GM06990 (cell line): ENCODE measurements at regions not wholly inside any gene's neighbourhood (a gene's known extent, or its start where the extent isn't known, plus 50 kb on each side); places are given as distances from the start of the nearest gene placed in this dataset.

Experiments used
- DNase-seq: peaks from one replicate; pipeline ENCODE4 v3.0.0-alpha.2; 2011; ENCODE audit not compliant: insufficient read length; ENCODE audit errors: extremely low read depth
- H3K27me3 ChIP-seq: replicated peaks from 2 replicates; pipeline ENCODE4 v1.6.0; 2011; ENCODE audit warnings: low read length; ENCODE audit not compliant: control insufficient read depth, insufficient read depth
- H3K36me3 ChIP-seq: 2 replicates; pipeline ENCODE4 v1.5.1; 2011; ENCODE audit warnings: low read length; ENCODE audit not compliant: control insufficient read depth, insufficient read depth
- H3K4me3 ChIP-seq: replicated peaks from 2 replicates; pipeline ENCODE4 v1.5.1; 2011; ENCODE audit warnings: low read depth, mild to moderate bottlenecking, control low read depth, low read length
- CTCF ChIP-seq: IDR thresholded peaks from 2 replicates; pipeline ENCODE4 v1.5.1; 2011; ENCODE audit warnings: low read length, control low read depth, mild to moderate bottlenecking, inconsistent platforms; ENCODE audit not compliant: insufficient read depth, poor library complexity, severe bottlenecking

GRCh38 chr3:73883497-73883896, 258.8 kb upstream of the PDZRN3 start:
- H3K36me3 ChIP-seq: no peaks in the 10 kb centered on the region
- DNase-seq: no peak

GRCh38 chr3:73874606-73875369, 250.0 kb upstream of the PDZRN3 start:
- no peak for TF ChIP-seq CTCF
- H3K4me3 ChIP-seq: no peak overlapping the region
- DNase-seq: no peak
- H3K36me3 ChIP-seq: no peaks in the 10 kb centered on the region
- H3K27me3 ChIP-seq: no peaks in the 10 kb centered on the region

More at GRCh38 chr3:73883497-73883896, 258.8 kb upstream of the PDZRN3 start:
- no peak overlapping the region for H3K4me3 ChIP-seq
- no peaks in the 10 kb centered on the region for H3K27me3 ChIP-seq
- no peak for TF ChIP-seq CTCF

GRCh38 chr3:73874161-73874560, 249.4 kb upstream of the PDZRN3 start:
- H3K36me3 ChIP-seq: no peaks in the 10 kb centered on the region
- no peak for DNase-seq
- TF ChIP-seq CTCF: no peak
- H3K27me3 ChIP-seq: no peaks in the 10 kb centered on the region
- no peak overlapping the region for H3K4me3 ChIP-seq

- Histone ChIP-seq H3K36me3 (no peaks in the 10 kb centered on the region), H3K27me3 (no peaks in the 10 kb centered on the region), H3K4me3 (no peak overlapping the region)
- no peak for DNase-seq
- TF ChIP-seq CTCF: peak; percentile 29
Measured at GRCh38 chr3:73868688-73869315, 244.1 kb upstream of the PDZRN3 start.

GRCh38 chr3:73867524-73867923, 242.8 kb upstream of the PDZRN3 start:
- Histone ChIP-seq H3K4me3 (no peak overlapping the region), H3K36me3 (no peaks in the 10 kb centered on the region), H3K27me3 (no peaks in the 10 kb centered on the region)
- TF ChIP-seq CTCF: no peak
- no peak for DNase-seq
